Fibroblast of the conjunctiva (primary cell): ENCODE measurements at regions not wholly inside any gene's neighbourhood (a gene's known extent, or its start where the extent isn't known, plus 50 kb on each side); places are given as distances from the start of the nearest gene placed in this dataset.

Experiments
- DNase-seq: peaks from one replicate; pipeline ENCODE4 v3.0.0-alpha.2; 2010; ENCODE audit warnings: low read depth

GRCh38 chr10:79007018-79007417 is 61.7 kb upstream of the ZMIZ1 start:
- DNase-seq = no peak

- no peak for DNase-seq
Measured at GRCh38 chr10:79007421-79008319, 61.1 kb upstream of the ZMIZ1 start.

GRCh38 chr10:79009145-79009544 is 59.6 kb upstream of the ZMIZ1 start:
- no peak for DNase-seq

GRCh38 chr10:79012567-79012966 is 56.2 kb upstream of the ZMIZ1 start:
- DNase-seq = no peak

GRCh38 chr10:79013406-79013987 is 55.3 kb upstream of the ZMIZ1 start:
- no peak for DNase-seq

- DNase-seq = no peak
Measured at GRCh38 chr10:79014796-79015195, 54.0 kb upstream of the ZMIZ1 start.

- no peak for DNase-seq
Measured at GRCh38 chr10:79017882-79018520, 50.8 kb upstream of the ZMIZ1 start.

GRCh38 chr10:79018521-79019011 is 50.2 kb upstream of the ZMIZ1 start:
- DNase-seq = no peak
